K562 (cell line): ENCODE measurements at regions not wholly inside any gene's neighbourhood (a gene's known extent, or its start where the extent isn't known, plus 50 kb on each side); places are given as distances from the start of the nearest gene placed in this dataset.

Experiments used
- ADNP ChIP-seq: fragments of 200-800 bp; sonication (Bioruptor generic); IDR thresholded peaks from 2 replicates; pipeline ENCODE4 v1.6.1; 2016; ENCODE audit warnings: missing genetic modification characterization, missing compliant biosample characterization
- C11orf30 ChIP-seq: fragments of 450-650 bp; IDR thresholded peaks from 2 replicates; pipeline ENCODE4 v1.6.1; 2016; ENCODE audit warnings: low read depth, mild to moderate bottlenecking
- ESRRA ChIP-seq: fragments of 450-650 bp; IDR thresholded peaks from 2 replicates; pipeline ENCODE4 v1.6.1; 2014; ENCODE audit warnings: low read depth, mild to moderate bottlenecking, moderate library complexity, borderline replicate concordance
- FOSL1 ChIP-seq: fragments of 200-800 bp; sonication (Bioruptor generic); conservative IDR thresholded peaks from 2 replicates; pipeline ENCODE4 v1.6.1; 2016; ENCODE audit warnings: missing genetic modification characterization, missing compliant biosample characterization
- FOXK2 ChIP-seq, 2 experiments: fragments of 450-650 bp; IDR thresholded peaks in 1 of 2; conservative IDR thresholded peaks in 1 of 2; 2 replicates each; pipeline ENCODE4 v1.6.1; 2016; ENCODE audit warnings: low read depth in 2 of 2, mild to moderate bottlenecking in 1 of 2
- HDAC2 ChIP-seq: fragments of 450-650 bp; IDR thresholded peaks from 2 replicates; pipeline ENCODE4 v1.6.1; 2016; ENCODE audit warnings: mild to moderate bottlenecking
- HMBOX1 ChIP-seq: sonication (generic); IDR thresholded peaks from 2 replicates; pipeline ENCODE4 v1.6.1; 2016
- L3MBTL2 ChIP-seq: fragments of 450-650 bp; IDR thresholded peaks from 2 replicates; pipeline ENCODE4 v1.6.1; 2016; ENCODE audit warnings: mild to moderate bottlenecking, moderate library complexity
- PRDM10 ChIP-seq: fragments of 450-650 bp; IDR thresholded peaks from 2 replicates; pipeline ENCODE4 v1.6.1; 2018; ENCODE audit not compliant: partially characterized antibody
- TAL1 ChIP-seq: fragments of 450-650 bp; IDR thresholded peaks from 2 replicates; pipeline ENCODE4 v1.6.1; 2016; ENCODE audit warnings: mild to moderate bottlenecking
- ZKSCAN8 ChIP-seq: fragments of 200-800 bp; sonication (Bioruptor generic); IDR thresholded peaks from 2 replicates; pipeline ENCODE4 v1.6.1; 2016; ENCODE audit warnings: missing genetic modification characterization, missing compliant biosample characterization
- ZNF318 ChIP-seq, 2 experiments: fragments of 450-650 bp; IDR thresholded peaks; 2 replicates each; pipeline ENCODE4 v1.6.1; 2016; ENCODE audit warnings: mild to moderate bottlenecking in 2 of 2, borderline replicate concordance in 1 of 2, low read depth in 1 of 2, moderate library complexity in 1 of 2
- ZNF766 ChIP-seq: fragments of 200-800 bp; sonication (Bioruptor generic); conservative IDR thresholded peaks from 2 replicates; pipeline ENCODE4 v1.6.1; 2016; ENCODE audit warnings: missing genetic modification characterization, missing compliant biosample characterization
- ZNF79 ChIP-seq: fragments of 250-450 bp; sonication (Bioruptor Pico); IDR thresholded peaks from 2 replicates; pipeline ENCODE4 v1.4.0; 2020; ENCODE audit warnings: low read depth, mild to moderate bottlenecking, moderate library complexity

- TF ChIP-seq L3MBTL2: peak; percentile 50
- TF ChIP-seq ZKSCAN8 (CRISPR knock-in tag): no peak
- TF ChIP-seq ADNP: 0 out of 2 replicates have a peak, but pooled peaks have one; percentile 26
- peak; percentile 66 for TF ChIP-seq PRDM10
- TF ChIP-seq FOSL1: peak; percentile 51
- 0 out of 2 replicates have a peak, but pooled peaks have one; percentile 22 for TF ChIP-seq HMBOX1
- no peak for TF ChIP-seq HDAC2
- 0 out of 4 replicates have a peak, but pooled peaks of 1 of the 2 experiments have one; percentile 17 for TF ChIP-seq FOXK2 (conservative IDR thresholded peaks at IDR 0.05 in 1 of 2, IDR thresholded peaks at IDR 0.05 in 1 of 2; ENCODE audit: low read depth in 2 of 2)
- TF ChIP-seq C11orf30: peak; percentile 67
- no peak for TF ChIP-seq ZNF79 (CRISPR knock-in tag)
- 0 out of 2 replicates have a peak, but pooled peaks have one; percentile 10 for TF ChIP-seq ESRRA
- TF ChIP-seq ZNF766 (CRISPR knock-in tag): peak; percentile 93
- TF ChIP-seq ZNF318 (IDR thresholded peaks at IDR 0.05; ENCODE audit: borderline replicate concordance in 1 of 2, low read depth in 1 of 2): 0 out of 4 replicates have a peak, but pooled peaks of 1 of the 2 experiments have one; percentile 13
- no peak for TF ChIP-seq TAL1
Measured at GRCh38 chr6:27168586-27169443, 78.7 kb upstream of the PRSS16 start (continued).
